GM12873 (cell line): ENCODE measurements at regions not wholly inside any gene's neighbourhood (a gene's known extent, or its start where the extent isn't known, plus 50 kb on each side); places are given as distances from the start of the nearest gene placed in this dataset.

Experiments used
- TF ChIP-seq, protein P1 (sequence below): IDR thresholded peaks from 2 replicates; pipeline ENCODE4 v1.5.1; 2012; ENCODE audit warnings: low read depth, mild to moderate bottlenecking, moderate library complexity, low read length, control low read depth; ENCODE audit not compliant: insufficient read depth; ENCODE audit errors: missing control alignments

DNA sequence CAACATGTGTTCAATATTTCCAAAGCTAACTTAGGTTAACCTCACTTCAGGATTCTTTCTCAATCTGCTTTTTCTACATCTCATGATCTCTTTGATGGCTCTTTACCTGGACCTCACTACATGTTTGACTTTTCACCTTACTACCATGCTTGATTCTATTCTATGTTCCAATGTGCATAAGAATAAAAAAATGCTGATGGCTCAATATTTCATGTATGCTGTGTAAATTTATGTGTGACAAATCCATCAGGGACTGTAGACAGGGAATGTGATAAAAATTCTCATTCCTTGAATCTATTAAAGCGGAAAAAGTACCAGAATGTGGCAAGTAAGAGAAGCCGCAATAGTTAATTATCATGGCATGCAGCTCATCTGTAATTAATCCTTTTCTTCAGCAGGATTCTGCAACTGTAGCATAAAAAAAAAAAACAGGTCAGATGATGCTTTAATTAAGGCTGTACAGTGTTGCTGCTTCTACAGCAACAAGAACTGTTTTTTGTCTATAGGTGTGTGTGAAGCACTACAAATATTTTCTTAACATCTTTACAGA lies 276.9 kb upstream of the PRKD1 start:
- TF ChIP-seq, protein P1, sequence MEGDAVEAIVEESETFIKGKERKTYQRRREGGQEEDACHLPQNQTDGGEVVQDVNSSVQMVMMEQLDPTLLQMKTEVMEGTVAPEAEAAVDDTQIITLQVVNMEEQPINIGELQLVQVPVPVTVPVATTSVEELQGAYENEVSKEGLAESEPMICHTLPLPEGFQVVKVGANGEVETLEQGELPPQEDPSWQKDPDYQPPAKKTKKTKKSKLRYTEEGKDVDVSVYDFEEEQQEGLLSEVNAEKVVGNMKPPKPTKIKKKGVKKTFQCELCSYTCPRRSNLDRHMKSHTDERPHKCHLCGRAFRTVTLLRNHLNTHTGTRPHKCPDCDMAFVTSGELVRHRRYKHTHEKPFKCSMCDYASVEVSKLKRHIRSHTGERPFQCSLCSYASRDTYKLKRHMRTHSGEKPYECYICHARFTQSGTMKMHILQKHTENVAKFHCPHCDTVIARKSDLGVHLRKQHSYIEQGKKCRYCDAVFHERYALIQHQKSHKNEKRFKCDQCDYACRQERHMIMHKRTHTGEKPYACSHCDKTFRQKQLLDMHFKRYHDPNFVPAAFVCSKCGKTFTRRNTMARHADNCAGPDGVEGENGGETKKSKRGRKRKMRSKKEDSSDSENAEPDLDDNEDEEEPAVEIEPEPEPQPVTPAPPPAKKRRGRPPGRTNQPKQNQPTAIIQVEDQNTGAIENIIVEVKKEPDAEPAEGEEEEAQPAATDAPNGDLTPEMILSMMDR, result no peak

DNA sequence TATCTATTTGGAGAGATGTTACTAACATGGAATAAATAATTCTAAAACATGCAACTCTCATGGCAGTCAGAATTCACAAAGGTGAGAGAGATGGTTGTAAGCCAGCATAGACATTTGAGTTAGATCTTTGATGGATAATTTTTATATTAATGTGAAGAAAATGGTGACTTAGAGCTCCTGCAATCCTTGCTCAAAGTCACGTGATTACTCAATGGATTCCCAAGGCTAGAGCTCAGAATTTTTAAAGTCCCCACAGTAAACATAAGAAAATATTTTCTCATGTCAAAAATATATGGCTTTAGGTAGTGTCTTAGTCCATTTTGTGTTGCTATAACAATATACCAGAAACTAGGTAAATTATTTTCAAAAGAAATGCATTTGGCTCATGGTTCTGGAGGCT lies 281.5 kb upstream of the PRKD1 start:
- TF ChIP-seq, protein P1, result no peak

DNA sequence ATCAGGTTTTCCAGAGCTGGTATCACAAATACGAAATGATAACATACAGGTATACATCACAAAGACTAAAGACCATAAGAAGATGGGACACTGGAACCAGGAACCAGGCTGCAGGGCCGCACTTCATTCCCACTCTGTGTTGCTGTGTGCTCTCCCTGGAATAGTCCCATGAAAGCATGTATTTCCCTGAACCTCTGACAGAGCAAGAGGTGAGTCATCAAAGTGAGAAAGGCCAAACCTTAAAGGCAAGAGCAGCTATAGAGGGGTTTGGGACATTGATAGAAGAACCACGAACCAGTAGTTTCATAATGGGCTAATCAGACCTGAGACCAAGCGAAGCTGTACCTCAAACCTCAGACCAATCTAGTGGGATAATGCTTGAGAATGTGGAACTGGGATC lies 283.0 kb upstream of the PRKD1 start:
- TF ChIP-seq, protein P1, result no peak

DNA sequence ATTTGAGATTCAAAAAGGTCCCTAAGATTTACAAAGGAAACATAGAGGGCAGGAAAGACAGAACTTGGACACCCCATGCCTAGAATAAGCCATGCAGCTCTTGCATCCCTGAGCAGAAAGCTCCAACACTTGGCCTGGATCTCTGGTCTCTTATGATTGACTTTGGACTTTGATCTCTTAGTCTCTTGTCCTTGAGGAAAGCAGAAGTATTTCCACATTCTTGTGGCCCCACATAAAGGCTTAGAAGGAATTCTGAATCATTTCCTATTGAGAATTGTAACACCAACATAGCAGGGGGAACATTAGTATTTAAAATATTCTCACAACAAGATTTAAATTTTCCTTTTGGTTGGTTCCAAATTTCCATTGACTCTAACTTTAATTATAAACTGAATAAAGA lies 283.7 kb upstream of the PRKD1 start:
- TF ChIP-seq, protein P1, result no peak

DNA sequence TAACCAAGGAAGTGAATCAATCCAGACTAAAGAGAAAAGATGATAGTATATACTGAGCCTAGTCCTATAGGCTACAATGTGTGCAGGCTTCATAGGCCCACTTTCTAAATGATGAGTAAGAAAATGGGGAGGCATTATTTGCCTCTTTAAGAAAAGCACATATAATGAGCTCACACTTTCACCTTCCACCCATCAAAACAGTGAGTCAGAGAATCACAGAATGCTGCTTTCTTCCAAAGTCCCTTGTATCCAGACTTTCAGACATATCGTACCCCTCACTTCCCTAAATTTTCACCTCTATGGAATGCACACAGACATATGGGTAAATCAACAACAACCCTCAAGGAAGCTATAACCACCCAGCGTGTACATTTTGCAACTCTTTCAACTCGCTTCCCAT lies 286.4 kb upstream of the PRKD1 start:
- TF ChIP-seq, protein P1, result no peak

DNA sequence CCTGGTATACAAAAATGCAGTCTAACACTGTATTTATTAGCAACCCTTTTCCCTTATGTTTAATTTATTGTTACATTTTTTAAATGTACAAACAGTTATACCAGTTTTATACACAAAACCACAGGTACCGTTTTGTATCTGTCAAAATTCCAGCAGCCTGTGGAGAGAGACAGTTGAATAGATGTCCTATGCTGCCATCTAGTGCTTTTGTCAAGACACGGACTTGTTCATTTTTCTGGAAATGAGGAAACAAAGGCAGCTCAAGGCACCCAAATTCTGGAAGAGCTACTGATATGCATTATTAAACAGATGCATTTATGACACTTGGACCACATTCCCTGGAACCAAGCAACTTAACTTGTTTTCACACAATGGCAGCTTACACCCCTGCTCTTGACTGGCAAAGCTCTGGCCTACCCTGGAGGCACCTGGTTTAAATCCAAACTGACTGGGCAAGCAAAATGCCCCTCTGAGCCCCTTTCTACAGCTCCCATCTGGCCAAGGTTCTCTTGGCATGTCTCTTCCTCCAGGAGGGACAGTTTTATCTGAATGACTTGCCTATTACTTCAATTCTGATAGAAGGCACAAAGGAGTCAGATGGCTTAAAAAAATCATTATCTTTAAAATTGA lies 286.9 kb upstream of the PRKD1 start:
- TF ChIP-seq, protein P1, result peak; percentile 54

DNA sequence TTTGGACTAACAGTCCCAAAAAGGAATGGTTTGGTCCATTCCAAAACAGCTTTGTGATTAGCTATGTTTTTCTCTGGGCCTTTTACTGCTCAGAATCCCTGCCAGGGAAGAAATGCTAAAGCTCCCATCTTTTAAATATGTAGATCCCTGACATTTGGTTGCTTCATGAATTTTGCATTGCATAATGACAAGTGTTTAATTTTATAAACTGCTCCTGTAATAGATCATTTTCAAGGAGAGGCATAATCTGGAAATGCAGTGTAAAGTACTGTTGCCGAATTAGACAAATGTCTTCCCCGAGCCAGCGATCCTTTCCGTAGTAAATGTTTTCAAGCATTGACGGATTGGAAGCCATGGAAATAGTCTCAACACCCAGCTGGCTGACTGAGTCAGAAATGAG lies 291.3 kb upstream of the PRKD1 start:
- TF ChIP-seq, protein P1, result no peak
